Stimulated activated CD4-positive, alpha-beta T cell treated with anti-CD3 and anti-CD28 coated beads, TNF-alpha, amount 100 ng/mL, for 1 hour (primary cell): ENCODE measurements at regions not wholly inside any gene's neighbourhood (a gene's known extent, or its start where the extent isn't known, plus 50 kb on each side); places are given as distances from the start of the nearest gene placed in this dataset.
"Not testable (repeated sequence)": the region's sequence is repeated elsewhere in the genome, so short reads cannot be mapped to it uniquely, and the experiment has no call there.

Source experiments
- DNase-seq, 3 donors: peaks; one replicate each; pipeline ENCODE4 v3.0.0-alpha.2; 2020; ENCODE audit warnings: low read depth in 3 of 3, low spot score in 1 of 3

- not testable (repeated sequence) for DNase-seq
These were observed 110.7 kb downstream of the C5orf15 start for GRCh38 chr5:133857595-133858313.

- no peak for DNase-seq
These were observed 113.9 kb downstream of the C5orf15 start for GRCh38 chr5:133854554-133854953.

DNA sequence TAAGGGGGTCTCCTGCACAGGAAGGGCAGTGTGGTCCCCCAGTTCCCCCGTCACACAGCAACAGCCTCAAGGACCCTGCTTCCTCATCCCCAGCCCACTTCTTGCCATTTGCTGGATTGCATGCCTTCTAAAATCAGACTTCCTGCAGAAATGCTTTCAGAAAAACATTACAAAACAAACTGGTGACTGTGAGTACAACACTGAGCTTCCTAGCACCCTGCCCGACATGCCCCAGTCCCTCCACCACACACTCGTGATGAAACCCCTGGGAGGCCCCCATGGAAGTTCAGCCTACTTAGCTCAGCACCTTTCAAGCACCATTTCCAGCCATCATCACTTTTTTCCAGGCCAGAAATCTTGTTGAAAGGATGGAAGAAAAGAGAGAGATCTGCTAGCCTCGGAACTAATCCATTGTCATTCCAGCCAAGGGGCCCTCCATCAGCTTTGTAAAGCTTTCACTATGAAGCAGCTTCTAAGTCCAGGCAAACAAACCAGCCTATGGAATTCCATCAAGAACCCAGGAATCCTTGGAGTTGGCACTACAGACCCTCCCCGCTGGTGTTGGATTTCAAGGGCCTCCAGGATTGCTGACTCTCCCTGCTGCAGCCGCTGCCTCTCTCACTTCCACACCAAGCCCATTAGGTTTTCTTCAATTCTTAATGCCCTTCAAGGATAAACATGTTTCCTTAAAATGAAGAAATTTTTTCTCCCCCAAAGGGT is 114.6 kb downstream of the C5orf15 start:
- DNase-seq, result no peak

DNA sequence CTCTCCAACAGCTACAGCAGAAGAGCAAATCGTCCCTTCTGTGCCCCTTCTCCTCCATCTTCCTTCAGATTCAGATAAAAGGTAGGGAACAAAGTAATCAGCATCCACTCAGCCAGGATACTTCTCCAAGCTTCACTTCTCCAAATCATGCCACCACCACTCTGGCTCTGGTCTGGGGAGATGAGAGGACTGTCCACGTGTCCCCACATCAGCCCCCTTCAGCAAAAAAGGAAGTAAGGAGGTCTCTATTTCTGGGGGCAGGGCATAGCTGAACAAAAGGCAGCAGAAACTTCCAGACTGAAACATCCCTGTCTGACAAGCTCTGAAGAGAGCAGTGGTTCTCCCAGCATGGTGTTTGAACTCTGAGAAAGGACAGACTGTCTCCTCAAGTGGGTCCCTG is 116.9 kb downstream of the C5orf15 start:
- no peak for DNase-seq

DNA sequence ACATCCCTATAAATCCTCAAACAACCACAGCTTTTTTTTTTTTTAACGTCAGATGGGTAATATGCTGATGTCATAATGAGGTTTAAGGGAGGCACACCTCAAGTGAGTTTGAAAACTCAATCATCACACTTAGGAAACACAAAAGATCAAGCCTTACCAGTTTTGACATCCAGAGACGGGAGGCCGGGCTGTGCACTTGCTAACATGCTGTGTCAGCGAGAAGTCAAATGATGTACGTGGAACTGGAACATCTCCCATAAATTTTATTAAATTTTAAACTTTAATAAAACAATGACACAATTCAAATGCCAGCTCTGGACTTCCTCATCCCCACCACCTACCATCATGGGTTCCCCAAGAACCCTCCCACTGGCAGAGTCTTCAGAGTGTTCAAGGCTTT is 117.6 kb downstream of the C5orf15 start:
- no peak for DNase-seq

- DNase-seq, result no peak
These were observed 119.3 kb downstream of the C5orf15 start for GRCh38 chr5:133849116-133849515.

DNA sequence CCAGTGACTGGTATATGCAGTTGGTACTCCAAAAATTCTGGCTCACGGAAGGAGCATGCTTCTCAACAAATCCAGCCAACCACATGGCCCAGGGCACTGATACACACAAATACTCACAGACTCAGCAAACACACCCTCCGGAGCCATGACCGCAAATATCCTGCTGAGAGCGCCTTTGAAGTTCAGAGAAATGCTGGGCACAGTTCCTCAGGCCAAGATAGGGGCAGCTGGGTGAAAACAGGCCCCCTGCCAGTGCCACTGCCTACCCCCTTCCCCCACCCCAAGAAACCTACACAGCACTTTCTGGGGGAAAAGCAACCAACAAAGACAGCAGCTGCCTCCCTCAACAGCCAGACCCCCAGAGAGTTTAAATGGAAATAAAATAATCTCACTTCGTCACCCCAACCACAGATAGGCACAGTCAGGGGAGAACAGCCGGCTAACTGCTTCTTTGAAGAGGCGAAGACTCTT is 120.0 kb downstream of the C5orf15 start:
- DNase-seq, result no peak

DNA sequence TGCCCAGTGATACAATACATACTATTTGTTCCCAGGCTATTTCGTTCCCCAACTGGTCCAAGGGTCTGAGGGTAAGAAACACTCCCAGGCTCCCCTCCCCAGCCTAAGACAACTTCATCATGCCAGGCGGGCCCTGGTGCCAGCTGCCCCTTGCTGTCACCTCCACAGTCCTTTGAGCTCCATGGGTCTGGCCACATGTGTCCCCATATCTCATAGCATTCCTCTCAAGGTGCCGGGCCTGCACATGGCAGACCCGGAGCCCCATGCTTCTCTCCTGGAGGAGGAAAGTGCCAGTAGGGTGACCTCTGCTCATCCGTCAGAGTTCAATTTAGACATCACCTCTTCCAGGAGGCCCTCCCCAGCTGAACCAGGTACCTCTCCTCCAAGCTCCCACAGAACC is 120.5 kb downstream of the C5orf15 start:
- no peak for DNase-seq

DNA sequence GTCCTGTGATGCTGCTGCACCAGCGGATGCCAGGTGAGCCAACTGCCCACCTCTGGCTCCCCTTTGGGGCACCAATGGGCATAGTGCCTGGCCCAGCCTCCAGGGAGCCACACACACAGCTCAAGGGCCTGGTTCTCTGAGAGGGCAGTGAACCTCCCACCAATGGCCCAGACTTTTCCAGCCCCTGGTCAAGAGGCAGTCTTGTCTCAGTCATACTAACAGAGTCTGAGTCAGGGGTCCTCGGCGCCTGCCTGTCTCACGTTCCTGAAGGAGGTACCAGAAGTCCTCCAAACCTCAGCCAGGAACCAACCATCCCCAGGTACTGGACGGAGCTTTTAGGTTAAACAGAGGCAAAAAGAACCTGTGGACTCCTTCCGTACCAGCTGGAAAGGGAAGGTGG is 121.1 kb downstream of the C5orf15 start:
- no peak for DNase-seq

DNA sequence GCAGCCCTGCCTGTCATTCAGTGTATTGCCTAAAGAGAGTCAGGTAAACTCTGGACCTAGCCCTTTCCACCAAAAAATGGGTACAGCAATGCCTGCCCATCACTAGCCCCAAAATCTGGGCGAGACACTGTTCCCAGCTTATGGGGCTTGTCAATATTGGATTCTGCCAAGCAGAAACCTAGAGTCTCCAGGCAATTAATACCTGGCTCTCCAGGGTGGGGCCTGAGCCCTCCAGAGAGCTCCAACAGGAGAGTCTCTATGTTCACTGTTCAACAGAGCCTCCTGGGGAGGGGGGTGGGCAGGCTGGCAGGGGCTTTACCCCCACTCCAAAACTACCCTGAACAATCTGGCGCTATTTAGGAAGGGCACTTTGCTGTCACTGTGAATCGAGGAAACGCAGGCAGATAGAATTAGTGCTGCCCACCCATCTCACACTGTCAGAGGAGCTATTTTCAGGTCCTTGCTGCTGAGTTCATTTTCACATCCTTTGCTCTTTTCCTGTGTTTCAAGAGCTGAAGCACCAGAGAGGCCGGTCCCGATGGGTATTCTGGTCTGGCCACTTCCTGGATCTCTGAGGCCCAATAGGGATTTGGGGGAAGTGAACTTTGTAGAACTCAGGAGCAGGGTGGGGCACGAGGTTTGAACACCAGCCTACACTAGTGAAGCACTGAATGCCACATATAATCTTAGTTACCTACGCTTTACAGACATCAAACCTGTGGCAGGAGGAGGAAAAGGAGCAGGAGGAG is 121.8 kb downstream of the C5orf15 start:
- no peak for DNase-seq

DNA sequence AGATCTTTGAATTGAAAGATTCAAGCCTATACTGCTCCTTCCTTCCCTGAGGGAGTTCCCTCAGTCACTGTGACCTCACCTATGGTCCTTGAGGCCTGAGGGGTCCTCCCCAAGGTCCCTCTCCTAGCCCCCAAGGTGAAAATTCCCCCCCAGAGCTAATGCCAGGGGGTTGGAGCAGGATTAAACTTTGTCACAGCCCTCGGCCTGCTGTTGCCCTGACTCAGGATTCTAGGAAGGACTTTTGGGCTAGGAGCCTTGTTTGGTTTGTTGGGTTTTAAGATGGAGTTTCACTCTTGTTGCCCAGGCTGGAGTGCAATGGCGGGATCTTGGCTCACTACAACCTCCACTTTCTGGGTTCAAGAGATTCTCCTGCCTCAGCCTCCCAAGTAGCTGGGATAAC is 123.2 kb downstream of the C5orf15 start:
- DNase-seq, result no peak

GRCh38 chr5:133844836-133845235 is 123.6 kb downstream of the C5orf15 start:
- DNase-seq, result no peak

- no peak for DNase-seq
These were observed 124.5 kb downstream of the C5orf15 start for GRCh38 chr5:133843911-133844310.

GRCh38 chr5:133842846-133843611 is 125.4 kb downstream of the C5orf15 start:
- no peak for DNase-seq

DNA sequence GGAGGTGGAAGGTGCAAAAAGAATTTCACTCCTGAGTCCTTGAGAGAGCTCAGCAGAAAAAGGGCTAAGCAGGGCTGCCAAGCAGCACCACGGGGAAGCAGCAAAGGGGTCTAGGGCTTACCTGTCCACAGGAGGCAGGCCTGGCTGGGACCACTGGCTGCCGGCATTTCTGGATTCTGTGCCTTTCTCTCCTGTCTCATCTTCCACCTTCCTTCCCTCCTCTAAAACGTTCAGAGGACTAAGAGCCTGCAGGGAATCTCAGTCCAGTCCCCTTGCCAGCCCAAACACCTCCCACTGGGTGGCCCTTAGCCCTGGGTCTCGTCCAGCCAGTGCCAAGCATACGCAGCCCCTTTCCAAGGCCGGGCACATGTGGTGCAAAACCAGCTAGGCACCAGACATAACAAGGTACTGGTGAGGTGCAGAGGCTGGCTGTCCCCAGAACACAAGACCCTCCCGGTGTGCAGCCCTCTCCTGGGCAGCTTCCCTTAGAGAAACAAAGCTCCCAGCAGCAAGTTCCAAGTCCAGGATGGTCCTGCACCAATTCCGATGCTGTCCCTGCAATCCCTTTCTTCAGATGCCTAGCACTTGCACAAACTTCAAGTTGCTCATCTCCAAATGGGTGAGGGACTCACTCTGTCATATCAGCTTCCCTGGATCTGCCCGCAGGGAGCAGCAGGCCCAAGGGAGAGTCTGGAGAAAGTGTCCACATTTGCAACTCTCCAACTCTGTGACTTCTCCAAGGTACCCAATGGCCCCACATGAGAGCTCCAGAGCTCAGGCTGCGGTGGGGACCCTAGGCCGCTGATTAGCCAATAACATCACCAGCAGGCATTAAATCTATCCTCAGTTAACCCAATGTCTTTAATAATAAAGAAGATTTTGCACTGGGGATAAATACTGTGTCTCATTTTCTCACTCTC is 126.3 kb downstream of the C5orf15 start:
- DNase-seq, result no peak

DNA sequence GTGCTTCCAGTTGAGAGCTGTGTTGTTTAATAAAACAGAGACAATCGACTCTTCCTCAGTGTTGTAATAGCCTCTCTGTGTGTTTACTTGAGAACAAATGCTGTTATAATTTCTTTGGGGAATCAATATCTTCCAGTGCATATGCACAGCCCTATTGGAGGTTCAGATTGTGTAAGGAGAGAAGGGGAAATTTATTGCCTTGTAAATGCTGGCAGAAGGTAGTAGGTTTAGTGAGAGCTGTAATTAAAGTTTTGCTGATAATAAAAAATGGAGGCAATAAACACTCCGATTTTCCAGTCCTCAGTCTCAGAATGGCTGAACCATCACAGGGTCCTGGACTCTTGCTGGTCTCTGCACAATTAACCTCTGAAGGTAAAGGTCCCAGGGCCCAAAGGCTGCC is 128.3 kb downstream of the C5orf15 start:
- DNase-seq, result no peak

DNA sequence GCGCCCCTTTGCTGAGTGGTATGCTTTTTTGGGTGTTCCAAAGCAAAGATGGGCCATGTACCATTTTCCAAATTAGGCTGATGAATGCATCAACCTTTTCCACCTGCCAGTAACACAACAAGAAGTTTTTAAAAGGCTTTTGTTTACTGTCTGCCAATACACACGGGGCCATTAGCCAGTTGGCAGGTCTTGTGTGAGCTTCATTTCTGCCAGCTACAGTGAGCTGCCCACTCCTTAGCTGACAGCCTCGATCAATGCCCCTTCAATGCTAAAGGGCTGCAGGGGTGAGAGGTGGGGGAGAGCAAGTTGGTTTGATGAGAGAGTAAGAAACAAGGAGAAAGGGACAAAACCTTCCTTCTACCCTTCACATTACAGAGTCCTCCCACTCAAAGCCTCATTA is 128.7 kb downstream of the C5orf15 start:
- no peak for DNase-seq

DNA sequence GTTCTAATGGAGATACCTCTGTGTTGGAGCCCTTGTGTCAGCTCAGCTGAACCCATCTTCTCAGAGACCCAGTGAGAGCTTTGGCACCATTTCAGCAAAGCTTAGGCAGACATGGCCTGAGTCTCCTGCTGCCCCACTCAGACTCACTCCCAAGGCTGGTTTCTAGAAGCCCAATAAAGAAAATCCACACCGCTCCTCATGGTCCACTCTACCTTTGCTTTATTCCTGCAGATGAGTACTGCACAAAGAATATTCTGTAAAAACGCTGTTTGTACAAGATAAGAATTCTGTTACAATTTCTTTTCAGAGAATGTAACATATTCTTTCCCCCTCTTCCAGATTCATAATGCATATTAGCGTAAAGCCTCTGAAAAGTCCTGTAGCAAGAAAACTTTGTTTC is 129.3 kb downstream of the C5orf15 start:
- no peak for DNase-seq

GRCh38 chr5:133838286-133838685 is 130.1 kb downstream of the C5orf15 start:
- DNase-seq, result no peak
